Type B pancreatic cell (in vitro differentiated cells): ENCODE measurements at regions not wholly inside any gene's neighbourhood (a gene's known extent, or its start where the extent isn't known, plus 50 kb on each side); places are given as distances from the start of the nearest gene placed in this dataset.

Source experiments
- DNase-seq: peaks from one replicate; pipeline ENCODE4 v3.0.0; 2021; ENCODE audit warnings: mixed read lengths; ENCODE audit not compliant: unreplicated experiment; ENCODE audit errors: extremely low spot score
- H3K27ac Mint-ChIP-seq: 2 replicates; pipeline ENCODE4 v1.8.0; 2021; ENCODE audit warnings: mild to moderate bottlenecking, mixed read lengths
- H3K27me3 Mint-ChIP-seq: 2 replicates; pipeline ENCODE4 v1.8.0; 2021; ENCODE audit warnings: mixed read lengths
- H3K36me3 Mint-ChIP-seq: 2 replicates; pipeline ENCODE4 v1.8.0; 2021; ENCODE audit warnings: mixed read lengths
- H3K4me1 Mint-ChIP-seq: one replicate; pipeline ENCODE4 v1.8.0; 2021; ENCODE audit warnings: mixed read lengths; ENCODE audit not compliant: unreplicated experiment
- H3K4me3 Mint-ChIP-seq: 2 replicates; pipeline ENCODE4 v1.8.0; 2021; ENCODE audit warnings: mild to moderate bottlenecking, mixed read lengths
- H3K9me3 Mint-ChIP-seq: 2 replicates; pipeline ENCODE4 v1.8.0; 2021; ENCODE audit warnings: mixed read lengths
- CTCF ChIP-seq: fragments of 200-600 bp; sonication (generic); conservative IDR thresholded peaks from 2 replicates; pipeline ENCODE4 v1.5.0; 2021; ENCODE audit warnings: antibody characterized with exemption, mild to moderate bottlenecking

- Mint-ChIP-seq H3K4me1 (no peaks in the 10 kb centered on the region), H3K27ac (no peak overlapping the region), H3K9me3 (peaks cover 5% of the 10 kb centered on the region), H3K27me3 (no peaks in the 10 kb centered on the region), H3K36me3 (no peaks in the 10 kb centered on the region), H3K4me3 (no peak overlapping the region)
- no peak for DNase-seq
- TF ChIP-seq CTCF, result no peak
Observed at GRCh38 chrX:22360129-22360528, 87.4 kb downstream of the CBLL2 start.

- H3K36me3 Mint-ChIP-seq, result no peaks in the 10 kb centered on the region
- no peaks in the 10 kb centered on the region for H3K27me3 Mint-ChIP-seq
- H3K4me3 Mint-ChIP-seq, result no peak overlapping the region
- no peaks in the 10 kb centered on the region for H3K4me1 Mint-ChIP-seq
- no peaks in the 10 kb centered on the region for H3K9me3 Mint-ChIP-seq
- no peak overlapping the region for H3K27ac Mint-ChIP-seq
- no peak for DNase-seq
- no peak for TF ChIP-seq CTCF
Observed at GRCh38 chrX:22365460-22365859, 92.7 kb downstream of the CBLL2 start.

- TF ChIP-seq CTCF, result no peak
- Mint-ChIP-seq H3K27me3 (no peaks in the 10 kb centered on the region), H3K36me3 (no peaks in the 10 kb centered on the region), H3K4me3 (no peak overlapping the region), H3K4me1 (no peaks in the 10 kb centered on the region), H3K27ac (no peak overlapping the region), H3K9me3 (no peaks in the 10 kb centered on the region)
- DNase-seq, result no peak
Observed at GRCh38 chrX:22366166-22366702, 93.5 kb downstream of the CBLL2 start.

- Mint-ChIP-seq H3K9me3 (no peaks in the 10 kb centered on the region), H3K27ac (no peak overlapping the region), H3K27me3 (no peaks in the 10 kb centered on the region), H3K4me3 (no peak overlapping the region), H3K36me3 (no peaks in the 10 kb centered on the region), H3K4me1 (no peaks in the 10 kb centered on the region)
- TF ChIP-seq CTCF, result no peak
- no peak for DNase-seq
Observed at GRCh38 chrX:22366906-22367305, 94.2 kb downstream of the CBLL2 start.

GRCh38 chrX:22373094-22373493 is 100.4 kb downstream of the CBLL2 start:
- no peak for DNase-seq
- no peak overlapping the region for H3K27ac Mint-ChIP-seq
- no peak overlapping the region for H3K4me3 Mint-ChIP-seq
- H3K4me1 Mint-ChIP-seq, result no peaks in the 10 kb centered on the region
- no peaks in the 10 kb centered on the region for H3K9me3 Mint-ChIP-seq
- TF ChIP-seq CTCF, result no peak
- H3K27me3 Mint-ChIP-seq, result no peaks in the 10 kb centered on the region
- H3K36me3 Mint-ChIP-seq, result no peaks in the 10 kb centered on the region

- Mint-ChIP-seq H3K36me3 (no peaks in the 10 kb centered on the region), H3K4me1 (no peaks in the 10 kb centered on the region), H3K4me3 (no peak overlapping the region), H3K27me3 (no peaks in the 10 kb centered on the region), H3K9me3 (no peaks in the 10 kb centered on the region), H3K27ac (no peak overlapping the region)
- DNase-seq, result no peak
- TF ChIP-seq CTCF, result no peak
Observed at GRCh38 chrX:22373766-22374165, 101.1 kb downstream of the CBLL2 start.
